CD4-positive, alpha-beta T cell (primary cell): ENCODE measurements at regions not wholly inside any gene's neighbourhood (a gene's known extent, or its start where the extent isn't known, plus 50 kb on each side); places are given as distances from the start of the nearest gene placed in this dataset.

ENCODE experiments used
- ATAC-seq: fragments of 200-7000 bp; cut with Tn5 transposase; one replicate; pipeline ENCODE4 v1.10.0; 2022; ENCODE audit warnings: mild to moderate bottlenecking; ENCODE audit not compliant: poor library complexity
- CTCF ChIA-PET: fragments of 350-600 bp; sonication (Branson Sonifier 250); formaldehyde crosslinking; loops from one replicate; lab custom pipeline; 2021; ENCODE audit warnings: antibody characterized with exemption, inconsistent platforms; lab: Charles Lee
- POLR2A ChIA-PET: fragments of 350-600 bp; sonication (Branson Sonifier 250); formaldehyde crosslinking; loops from one replicate; lab custom pipeline; 2021; ENCODE audit warnings: antibody characterized with exemption, inconsistent platforms; lab: Charles Lee
- DNase-seq, 14 experiments: peaks; one replicate each; pipeline ENCODE4 v3.0.0-alpha.2; 2013 to 2020; ENCODE audit warnings: mixed read lengths in 2 of 14
- H3K27ac ChIP-seq, 2 donors: one replicate each; pipeline versions ENCODE4 v1.5.1 to v1.7.0; 2013; ENCODE audit warnings: low read length in 2 of 2, low read depth in 1 of 2, mild to moderate bottlenecking in 1 of 2
- H3K27me3 ChIP-seq, 2 experiments: 1 replicate in 1 of 2; 2 replicates in 1 of 2; pipeline versions ENCODE4 v1.6.1 to v1.7.0; 2013; ENCODE audit warnings: low read length in 2 of 2, control low read depth in 1 of 2, mild to moderate bottlenecking in 1 of 2, moderate library complexity in 1 of 2; ENCODE audit not compliant: insufficient read depth in 2 of 2, control insufficient read depth in 1 of 2
- H3K36me3 ChIP-seq: one replicate; pipeline ENCODE4 v1.6.1; 2013; ENCODE audit warnings: low read length, control low read depth; ENCODE audit not compliant: insufficient read depth
- H3K4me1 ChIP-seq: one replicate; pipeline ENCODE4 v1.6.1; 2013; ENCODE audit warnings: low read length, control low read depth; ENCODE audit not compliant: insufficient read depth
- H3K4me3 ChIP-seq: one replicate; pipeline ENCODE4 v1.5.1; 2013; ENCODE audit warnings: mild to moderate bottlenecking, low read length, moderate library complexity
- H3K9me3 ChIP-seq, 2 experiments: 1 replicate in 1 of 2; 2 replicates in 1 of 2; pipeline versions ENCODE4 v1.6.1 to v1.7.0; 2013; ENCODE audit warnings: low read length in 2 of 2, mild to moderate bottlenecking in 2 of 2, control low read depth in 1 of 2, moderate library complexity in 1 of 2; ENCODE audit not compliant: control insufficient read depth in 1 of 2, insufficient read depth in 1 of 2
- H3K27ac Mint-ChIP-seq: one replicate; pipeline ENCODE4 v1.8.0; 2020; ENCODE audit warnings: mixed read lengths
- H3K27me3 Mint-ChIP-seq: one replicate; pipeline ENCODE4 v1.8.0; 2021; ENCODE audit warnings: mixed read lengths
- H3K36me3 Mint-ChIP-seq: one replicate; pipeline ENCODE4 v1.8.0; 2021; ENCODE audit warnings: low read depth, mixed read lengths
- H3K4me1 Mint-ChIP-seq: one replicate; pipeline ENCODE4 v1.8.0; 2021; ENCODE audit warnings: low read depth, mixed read lengths
- H3K4me3 Mint-ChIP-seq: one replicate; pipeline ENCODE4 v1.8.0; 2020; ENCODE audit warnings: mild to moderate bottlenecking, mixed read lengths
- H3K9me3 Mint-ChIP-seq: one replicate; pipeline ENCODE4 v1.8.0; 2020; ENCODE audit warnings: mixed read lengths
- intact Hi-C, 2 experiments: fragments of 100-400 bp; cut with DNase I in 1 of 2; cut with micrococcal nuclease in 1 of 2; formaldehyde crosslinking; loops; one replicate each; pipeline versions ENCODE4 v1.15.1 to v1.9.0; 2023 to 2025; cut with DNase I, micrococcal nuclease
- TF ChIP-seq, protein P1 (sequence below): fragments of 200-600 bp; IDR thresholded peaks from one replicate; pipeline ENCODE4 v1.8.0; 2022; ENCODE audit warnings: antibody characterized with exemption, mild to moderate bottlenecking

DNA sequence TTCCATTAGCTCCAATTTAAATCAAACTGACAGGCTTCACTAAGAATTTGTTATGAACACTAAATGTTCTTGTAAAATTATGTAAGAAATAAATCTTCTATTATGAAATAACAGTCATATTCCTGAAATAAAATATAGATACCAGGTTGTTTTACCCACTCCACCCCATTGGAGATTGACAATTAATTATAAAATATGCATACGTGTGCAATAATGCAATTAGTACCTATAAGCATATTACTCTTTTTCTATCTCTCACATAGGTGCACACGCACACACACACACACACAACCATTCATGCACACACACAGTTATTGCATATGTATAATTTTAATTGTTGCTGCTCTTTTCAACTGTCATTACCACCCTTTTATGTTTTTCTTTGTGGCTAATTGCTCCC, 395.7 kb downstream of the SLITRK5 start:
- Mint-ChIP-seq H3K27me3 (no peaks in the 10 kb centered on the region), H3K4me3 (no peak overlapping the region), H3K9me3 (peaks cover 2% of the 10 kb centered on the region), H3K4me1 (no peaks in the 10 kb centered on the region), H3K36me3 (no peaks in the 10 kb centered on the region), H3K27ac (no peak overlapping the region)
- H3K4me1 ChIP-seq = no peaks in the 10 kb centered on the region
- no peak for ATAC-seq
- H3K27me3 ChIP-seq = no peaks in the 10 kb centered on the region
- H3K36me3 ChIP-seq = no peaks in the 10 kb centered on the region
- H3K4me3 ChIP-seq = no peak overlapping the region
- peaks cover 4 to 7% of the 10 kb centered on the region in 2 experiments for H3K9me3 ChIP-seq
- CTCF ChIA-PET = no interaction called here
- DNase-seq = no peak
- TF ChIP-seq, protein P1, sequence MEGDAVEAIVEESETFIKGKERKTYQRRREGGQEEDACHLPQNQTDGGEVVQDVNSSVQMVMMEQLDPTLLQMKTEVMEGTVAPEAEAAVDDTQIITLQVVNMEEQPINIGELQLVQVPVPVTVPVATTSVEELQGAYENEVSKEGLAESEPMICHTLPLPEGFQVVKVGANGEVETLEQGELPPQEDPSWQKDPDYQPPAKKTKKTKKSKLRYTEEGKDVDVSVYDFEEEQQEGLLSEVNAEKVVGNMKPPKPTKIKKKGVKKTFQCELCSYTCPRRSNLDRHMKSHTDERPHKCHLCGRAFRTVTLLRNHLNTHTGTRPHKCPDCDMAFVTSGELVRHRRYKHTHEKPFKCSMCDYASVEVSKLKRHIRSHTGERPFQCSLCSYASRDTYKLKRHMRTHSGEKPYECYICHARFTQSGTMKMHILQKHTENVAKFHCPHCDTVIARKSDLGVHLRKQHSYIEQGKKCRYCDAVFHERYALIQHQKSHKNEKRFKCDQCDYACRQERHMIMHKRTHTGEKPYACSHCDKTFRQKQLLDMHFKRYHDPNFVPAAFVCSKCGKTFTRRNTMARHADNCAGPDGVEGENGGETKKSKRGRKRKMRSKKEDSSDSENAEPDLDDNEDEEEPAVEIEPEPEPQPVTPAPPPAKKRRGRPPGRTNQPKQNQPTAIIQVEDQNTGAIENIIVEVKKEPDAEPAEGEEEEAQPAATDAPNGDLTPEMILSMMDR = no peak
- intact Hi-C loops = no loop called here
- H3K27ac ChIP-seq = no peak overlapping the region
- POLR2A ChIA-PET = no interaction called here

DNA sequence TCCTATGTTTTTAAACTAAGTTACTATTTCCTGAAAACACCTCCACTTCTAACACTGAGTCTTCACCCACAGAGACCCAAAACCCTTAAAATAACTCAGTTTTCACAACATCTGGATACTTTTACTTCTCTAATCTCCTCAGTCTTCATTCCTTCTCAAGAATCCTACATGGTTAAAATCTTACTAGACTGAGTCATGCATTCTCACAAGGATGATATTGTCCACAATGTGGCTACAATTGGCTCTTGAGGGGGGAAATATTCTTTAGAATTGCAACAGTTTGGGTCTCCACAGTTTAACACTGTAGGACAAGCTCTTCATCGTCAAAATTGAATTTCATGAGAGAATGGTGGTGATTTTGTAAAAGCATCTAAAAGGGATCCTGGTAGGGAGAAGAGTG, 397.1 kb downstream of the SLITRK5 start:
- ATAC-seq (no peak), DNase-seq (no peak)
- H3K9me3 Mint-ChIP-seq = no peaks in the 10 kb centered on the region
- CTCF ChIA-PET = no interaction called here
- H3K27ac ChIP-seq = no peak overlapping the region
- H3K4me1 ChIP-seq = no peaks in the 10 kb centered on the region
- H3K27ac Mint-ChIP-seq = no peak overlapping the region
- H3K9me3 ChIP-seq = peaks cover 0 to 4% of the 10 kb centered on the region in 2 experiments
- H3K4me3 ChIP-seq = no peak overlapping the region
- TF ChIP-seq, protein P1 = no peak
- H3K4me1 Mint-ChIP-seq = no peaks in the 10 kb centered on the region
- H3K27me3 Mint-ChIP-seq = no peaks in the 10 kb centered on the region
- H3K27me3 ChIP-seq = no peaks in the 10 kb centered on the region
- POLR2A ChIA-PET = no interaction called here
- no peaks in the 10 kb centered on the region for H3K36me3 Mint-ChIP-seq
- intact Hi-C loops = no loop called here
- H3K4me3 Mint-ChIP-seq = no peak overlapping the region
- H3K36me3 ChIP-seq = no peaks in the 10 kb centered on the region

DNA sequence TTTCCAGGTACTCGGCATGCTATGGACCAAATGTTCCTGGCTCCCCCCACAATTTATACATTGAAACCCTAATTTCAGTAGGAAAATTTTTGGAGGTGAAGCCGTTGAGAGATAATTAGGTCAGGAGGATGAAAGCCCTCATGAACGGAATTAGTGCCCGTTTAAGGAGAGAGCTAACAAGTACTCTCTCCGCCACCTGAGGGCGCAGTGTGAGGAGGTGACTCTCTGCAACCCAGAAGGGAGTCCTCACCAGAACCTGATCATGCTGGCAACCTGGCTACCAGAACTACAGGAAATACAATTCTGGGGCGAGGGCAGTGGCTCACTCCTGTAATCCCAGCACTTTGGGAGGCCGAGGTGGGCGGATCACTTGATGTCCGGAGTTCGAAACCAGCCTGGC, 397.8 kb downstream of the SLITRK5 start:
- TF ChIP-seq, protein P1 = no peak
- no peaks in the 10 kb centered on the region for H3K27me3 Mint-ChIP-seq
- H3K4me1 Mint-ChIP-seq = no peaks in the 10 kb centered on the region
- ChIA-PET POLR2A (no interaction called here), CTCF (no interaction called here)
- H3K9me3 Mint-ChIP-seq = no peaks in the 10 kb centered on the region
- no peaks in the 10 kb centered on the region for H3K36me3 ChIP-seq
- intact Hi-C loops = no loop called here
- ATAC-seq = no peak
- H3K36me3 Mint-ChIP-seq = no peaks in the 10 kb centered on the region
- no peaks in the 10 kb centered on the region for H3K27me3 ChIP-seq
- peaks cover 0 to 4% of the 10 kb centered on the region in 2 experiments for H3K9me3 ChIP-seq
- H3K4me3 ChIP-seq = no peak overlapping the region
- no peak for DNase-seq
- no peaks in the 10 kb centered on the region for H3K4me1 ChIP-seq
- H3K4me3 Mint-ChIP-seq = no peak overlapping the region
- H3K27ac ChIP-seq = no peak overlapping the region
- no peak overlapping the region for H3K27ac Mint-ChIP-seq
